Hepatocyte (in vitro differentiated cells): ENCODE measurements at regions not wholly inside any gene's neighbourhood (a gene's known extent, or its start where the extent isn't known, plus 50 kb on each side); places are given as distances from the start of the nearest gene placed in this dataset.

Experiments used
- EZH2 ChIP-seq: fragments of 200-600 bp; sonication (generic); IDR thresholded peaks from 2 replicates; pipeline ENCODE4 v1.6.1; 2016; ENCODE audit warnings: antibody characterized with exemption, mild to moderate bottlenecking, borderline replicate concordance
- TF ChIP-seq, protein P1 (sequence below): fragments of 200-600 bp; sonication (generic); IDR thresholded peaks from 2 replicates; pipeline ENCODE4 v1.5.1; 2016; ENCODE audit warnings: antibody characterized with exemption, mild to moderate bottlenecking; ENCODE audit not compliant: poor library complexity

DNA sequence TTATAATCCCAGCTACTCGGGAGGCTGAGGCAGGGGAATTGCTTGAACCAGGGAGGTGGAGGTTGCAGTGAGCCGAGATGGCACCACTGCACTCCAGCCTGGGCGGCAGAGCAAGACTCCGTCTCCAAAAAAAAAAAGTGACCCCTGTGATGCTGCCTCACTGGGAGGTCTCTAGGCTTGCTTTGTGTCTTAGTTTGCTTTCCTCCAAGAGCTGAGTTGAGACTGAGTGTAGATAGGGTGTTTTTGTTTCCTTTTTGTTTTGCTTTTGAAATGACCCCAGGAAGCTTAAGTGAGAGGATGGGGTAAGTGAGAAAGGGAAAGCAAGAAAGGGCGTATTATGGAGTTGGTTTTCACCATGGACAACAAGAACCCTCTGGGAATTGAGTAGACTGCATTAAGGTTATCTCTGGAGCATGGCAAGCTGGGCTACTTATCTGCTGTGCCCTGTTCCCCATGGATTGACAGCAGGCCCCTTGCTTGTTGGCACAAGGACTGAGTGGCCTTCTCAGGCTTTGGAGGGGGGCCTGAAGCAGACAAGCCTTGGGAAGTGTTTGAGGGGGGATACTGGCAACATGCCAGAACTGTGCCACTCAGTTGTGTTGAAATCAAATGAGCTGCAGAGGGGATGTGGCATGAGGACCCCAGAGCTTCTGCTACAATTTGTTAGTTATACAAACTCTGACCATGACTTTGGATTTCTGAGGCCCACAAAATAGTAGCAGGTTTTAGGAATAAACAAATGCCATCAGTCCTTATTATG is 300.6 kb upstream of the C11orf87 start:
- no peak for TF ChIP-seq EZH2
- TF ChIP-seq, protein P1, sequence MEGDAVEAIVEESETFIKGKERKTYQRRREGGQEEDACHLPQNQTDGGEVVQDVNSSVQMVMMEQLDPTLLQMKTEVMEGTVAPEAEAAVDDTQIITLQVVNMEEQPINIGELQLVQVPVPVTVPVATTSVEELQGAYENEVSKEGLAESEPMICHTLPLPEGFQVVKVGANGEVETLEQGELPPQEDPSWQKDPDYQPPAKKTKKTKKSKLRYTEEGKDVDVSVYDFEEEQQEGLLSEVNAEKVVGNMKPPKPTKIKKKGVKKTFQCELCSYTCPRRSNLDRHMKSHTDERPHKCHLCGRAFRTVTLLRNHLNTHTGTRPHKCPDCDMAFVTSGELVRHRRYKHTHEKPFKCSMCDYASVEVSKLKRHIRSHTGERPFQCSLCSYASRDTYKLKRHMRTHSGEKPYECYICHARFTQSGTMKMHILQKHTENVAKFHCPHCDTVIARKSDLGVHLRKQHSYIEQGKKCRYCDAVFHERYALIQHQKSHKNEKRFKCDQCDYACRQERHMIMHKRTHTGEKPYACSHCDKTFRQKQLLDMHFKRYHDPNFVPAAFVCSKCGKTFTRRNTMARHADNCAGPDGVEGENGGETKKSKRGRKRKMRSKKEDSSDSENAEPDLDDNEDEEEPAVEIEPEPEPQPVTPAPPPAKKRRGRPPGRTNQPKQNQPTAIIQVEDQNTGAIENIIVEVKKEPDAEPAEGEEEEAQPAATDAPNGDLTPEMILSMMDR: no peak
